ENCODE measurements at regions not wholly inside any gene's neighbourhood (a gene's known extent, or its start where the extent isn't known, plus 50 kb on each side); places are given as distances from the start of the nearest gene placed in this dataset.

GRCh38 chr12:90027041-90027440 lies 318.4 kb upstream of the ATP2B1 start:
- Histone ChIP-seq H3K27ac (no peak overlapping the region), H3K27me3 (no peaks in the 10 kb centered on the region), H3K36me3 (no peaks in the 10 kb centered on the region), H3K4me2 (no peak overlapping the region), H3K9me3 (replicated peaks in 1 of 11) (no peaks in the 10 kb centered on the region), H3K9ac (no peak overlapping the region), H3K4me1 (peaks cover 0 to 17% (median 0%) of the 10 kb centered on the region in 10 experiments; a peak in 7 of 20 replicates), H4K20me1 (no peaks in the 10 kb centered on the region), H3K4me3 (no peak overlapping the region)
- TF ChIP-seq Cebpa-rat (IDR thresholded peaks at IDR 0.05) = no peak

GRCh38 chr12:90026516-90026915 lies 317.9 kb upstream of the ATP2B1 start:
- no peaks in the 10 kb centered on the region for H3K36me3 ChIP-seq
- no peaks in the 10 kb centered on the region for H3K9me3 ChIP-seq (replicated peaks in 1 of 11)
- no peak overlapping the region for H3K4me2 ChIP-seq
- TF ChIP-seq Cebpa-rat (IDR thresholded peaks at IDR 0.05) = no peak
- no peaks in the 10 kb centered on the region for H4K20me1 ChIP-seq
- no peaks in the 10 kb centered on the region for H3K27me3 ChIP-seq
- H3K9ac ChIP-seq = no peak overlapping the region
- H3K4me3 ChIP-seq = no peak overlapping the region
- peaks cover 0 to 17% (median 0%) of the 10 kb centered on the region in 10 experiments; a peak in 7 of 20 replicates for H3K4me1 ChIP-seq
- no peak overlapping the region for H3K27ac ChIP-seq

- H3K4me2 ChIP-seq = no peak overlapping the region
- no peaks in the 10 kb centered on the region for H4K20me1 ChIP-seq
- H3K27me3 ChIP-seq = no peaks in the 10 kb centered on the region
- no peaks in the 10 kb centered on the region for H3K36me3 ChIP-seq
- H3K9me3 ChIP-seq (replicated peaks in 1 of 11) = no peaks in the 10 kb centered on the region
- H3K4me3 ChIP-seq = no peak overlapping the region
- H3K27ac ChIP-seq = no peak overlapping the region
- TF ChIP-seq Cebpa-rat (IDR thresholded peaks at IDR 0.05) = no peak
- peaks cover 0 to 14% (median 0%) of the 10 kb centered on the region in 10 experiments; a peak in 7 of 20 replicates for H3K4me1 ChIP-seq
- H3K9ac ChIP-seq = no peak overlapping the region
Observed at GRCh38 chr12:90024262-90024661, 315.6 kb upstream of the ATP2B1 start.

GRCh38 chr12:90023207-90023900 lies 314.7 kb upstream of the ATP2B1 start:
- H3K27me3 ChIP-seq = no peaks in the 10 kb centered on the region
- H3K9ac ChIP-seq = no peak overlapping the region
- no peak for TF ChIP-seq Cebpa-rat (IDR thresholded peaks at IDR 0.05)
- H3K4me1 ChIP-seq = peaks cover 0 to 5% (median 0%) of the 10 kb centered on the region in 10 experiments; a peak in 5 of 20 replicates
- H4K20me1 ChIP-seq = no peaks in the 10 kb centered on the region
- no peaks in the 10 kb centered on the region for H3K36me3 ChIP-seq
- no peak overlapping the region for H3K27ac ChIP-seq
- no peak overlapping the region for H3K4me3 ChIP-seq
- no peak overlapping the region for H3K4me2 ChIP-seq
- H3K9me3 ChIP-seq (replicated peaks in 1 of 11) = no peaks in the 10 kb centered on the region

DNA sequence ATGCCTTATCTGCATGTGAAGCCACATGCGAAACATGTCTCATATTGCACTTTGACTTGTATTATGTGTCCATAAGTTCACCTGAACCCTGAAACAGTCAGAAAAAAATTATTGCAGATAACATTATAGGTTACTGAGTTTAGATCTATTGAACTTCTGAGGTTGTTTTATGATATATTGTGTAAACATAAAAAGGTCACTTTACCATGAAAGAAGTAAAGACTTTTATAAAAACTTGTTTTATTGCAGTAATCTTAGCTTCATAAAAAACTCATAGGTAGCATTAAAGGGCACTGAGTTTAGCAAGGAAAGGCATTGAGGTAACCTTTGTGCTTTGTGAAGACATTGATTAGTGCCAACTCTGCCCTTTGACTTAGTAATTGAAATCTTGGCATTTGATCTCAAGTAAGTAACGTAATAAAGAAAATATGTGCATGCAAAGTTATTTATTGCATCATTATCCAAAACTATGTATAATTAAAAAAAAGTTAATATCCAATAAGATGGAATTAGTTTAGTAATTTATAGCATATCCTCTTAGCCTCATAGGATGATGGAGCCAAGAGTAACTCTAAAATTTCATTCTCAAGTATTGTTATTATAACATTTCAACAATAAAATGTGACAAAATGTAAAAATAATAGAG lies 313.3 kb upstream of the ATP2B1 start:
- Histone ChIP-seq H3K27me3 (no peaks in the 10 kb centered on the region), H3K4me3 (no peak overlapping the region), H3K9me3 (replicated peaks in 1 of 11) (no peaks in the 10 kb centered on the region), H3K4me1 (no peaks in the 10 kb centered on the region), H3K36me3 (no peaks in the 10 kb centered on the region), H3K9ac (no peak overlapping the region), H3K4me2 (no peak overlapping the region), H4K20me1 (no peaks in the 10 kb centered on the region), H3K27ac (no peak overlapping the region)
- no peak for TF ChIP-seq Cebpa-rat (IDR thresholded peaks at IDR 0.05)

DNA sequence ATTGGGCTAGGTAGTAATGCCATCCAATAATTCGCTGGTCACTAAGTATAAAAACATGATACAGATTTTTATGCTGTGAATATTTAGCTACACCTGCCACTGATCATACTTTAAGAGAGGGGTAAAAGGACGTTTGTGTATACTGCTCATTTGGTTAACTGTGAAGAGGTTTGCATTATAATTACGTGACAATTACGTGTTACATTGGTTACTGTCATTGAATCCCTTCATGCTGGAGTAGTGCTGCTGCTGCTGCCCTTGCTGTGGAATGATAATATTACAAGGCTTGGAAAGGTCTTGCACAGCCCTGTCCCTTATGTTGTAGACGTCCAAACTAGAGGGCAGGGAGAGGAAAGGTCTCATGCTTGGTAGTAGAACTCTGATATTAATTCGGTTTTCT lies 312.2 kb upstream of the ATP2B1 start:
- no peak overlapping the region for H3K9ac ChIP-seq
- no peaks in the 10 kb centered on the region for H4K20me1 ChIP-seq
- H3K4me2 ChIP-seq = no peak overlapping the region
- H3K4me3 ChIP-seq = no peak overlapping the region
- no peaks in the 10 kb centered on the region for H3K9me3 ChIP-seq (replicated peaks in 1 of 11)
- no peaks in the 10 kb centered on the region for H3K36me3 ChIP-seq
- no peak for TF ChIP-seq Cebpa-rat (IDR thresholded peaks at IDR 0.05)
- no peaks in the 10 kb centered on the region; a peak in 1 of 20 replicates for H3K4me1 ChIP-seq
- no peaks in the 10 kb centered on the region for H3K27me3 ChIP-seq
- no peak overlapping the region for H3K27ac ChIP-seq

DNA sequence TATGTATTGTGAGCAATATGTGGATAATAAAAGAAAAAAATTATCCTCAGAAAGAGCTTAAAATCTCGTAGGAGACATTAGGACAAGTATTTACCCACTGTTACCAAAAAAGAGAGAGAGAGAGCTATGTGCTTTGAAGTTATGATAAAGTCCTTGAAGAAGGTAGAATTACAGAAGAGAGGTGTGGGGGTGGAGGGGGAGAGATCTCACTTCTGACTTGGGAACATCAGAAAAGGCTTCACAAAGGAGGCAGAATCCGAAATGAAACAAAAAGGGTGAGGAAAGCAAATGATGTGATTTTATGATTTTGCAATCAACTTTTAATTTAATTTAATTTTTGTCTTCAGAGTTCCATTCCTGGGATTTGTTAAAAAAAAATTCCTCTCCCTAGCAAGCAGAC lies 311.8 kb upstream of the ATP2B1 start:
- no peak for TF ChIP-seq Cebpa-rat (IDR thresholded peaks at IDR 0.05)
- Histone ChIP-seq H3K27me3 (no peaks in the 10 kb centered on the region), H3K9me3 (replicated peaks in 1 of 11) (no peaks in the 10 kb centered on the region), H3K4me1 (peaks cover 0 to 2% (median 0%) of the 10 kb centered on the region in 10 experiments; a peak in 2 of 20 replicates), H4K20me1 (no peaks in the 10 kb centered on the region), H3K4me2 (no peak overlapping the region), H3K36me3 (no peaks in the 10 kb centered on the region), H3K9ac (no peak overlapping the region), H3K27ac (no peak overlapping the region), H3K4me3 (no peak overlapping the region)

- TF ChIP-seq Cebpa-rat (IDR thresholded peaks at IDR 0.05) = no peak
- Histone ChIP-seq H3K4me2 (no peak overlapping the region), H3K27ac (no peak overlapping the region), H3K9ac (no peak overlapping the region), H3K4me3 (no peak overlapping the region), H3K9me3 (replicated peaks in 1 of 11) (no peaks in the 10 kb centered on the region), H3K36me3 (no peaks in the 10 kb centered on the region), H3K4me1 (peaks cover 0 to 6% (median 0%) of the 10 kb centered on the region in 10 experiments; a peak in 2 of 20 replicates), H4K20me1 (no peaks in the 10 kb centered on the region), H3K27me3 (no peaks in the 10 kb centered on the region)
Observed at GRCh38 chr12:90020014-90020413, 311.4 kb upstream of the ATP2B1 start.

GRCh38 chr12:90017316-90017715 lies 308.7 kb upstream of the ATP2B1 start:
- Histone ChIP-seq H3K27me3 (no peaks in the 10 kb centered on the region), H3K4me1 (peaks cover 0 to 7% (median 0%) of the 10 kb centered on the region in 10 experiments; a peak in 2 of 20 replicates), H3K4me2 (no peak overlapping the region), H3K36me3 (no peaks in the 10 kb centered on the region), H3K9me3 (replicated peaks in 1 of 11) (no peaks in the 10 kb centered on the region), H4K20me1 (no peaks in the 10 kb centered on the region), H3K9ac (no peak overlapping the region), H3K4me3 (no peak overlapping the region), H3K27ac (no peak overlapping the region)
- no peak for TF ChIP-seq Cebpa-rat (IDR thresholded peaks at IDR 0.05)

GRCh38 chr12:90015228-90015627 lies 306.6 kb upstream of the ATP2B1 start:
- H3K4me3 ChIP-seq = no peak overlapping the region
- no peaks in the 10 kb centered on the region for H3K27me3 ChIP-seq
- H4K20me1 ChIP-seq = no peaks in the 10 kb centered on the region
- H3K9me3 ChIP-seq (replicated peaks in 1 of 11) = no peaks in the 10 kb centered on the region
- no peak overlapping the region for H3K27ac ChIP-seq
- no peak overlapping the region for H3K9ac ChIP-seq
- H3K4me1 ChIP-seq = peaks cover 0 to 7% (median 0%) of the 10 kb centered on the region in 10 experiments; a peak in 2 of 20 replicates
- TF ChIP-seq Cebpa-rat (IDR thresholded peaks at IDR 0.05) = no peak
- H3K4me2 ChIP-seq = peak overlapping the region in 3 of 11 experiments; percentile 0 to 11 (median 6); a peak in 1 of 22 replicates
- no peaks in the 10 kb centered on the region for H3K36me3 ChIP-seq

Measured in BLaER1 treated with 17β-estradiol and CSF1 and Interleukin-3, amounts not matched to agents 10 nM and 100 nM (cell line).